ENCODE measurements at regions not wholly inside any gene's neighbourhood (a gene's known extent, or its start where the extent isn't known, plus 50 kb on each side); places are given as distances from the start of the nearest gene placed in this dataset.
A peak's percentile ranks its signal among the peaks of the same experiment; 100 is the strongest.

- DNase-seq = no peak
Measured at GRCh38 chr3:154018100-154018696, 103.0 kb upstream of the ARHGEF26 start.

- DNase-seq = no peak
Measured at GRCh38 chr3:154022606-154023005, 98.6 kb upstream of the ARHGEF26 start.

- DNase-seq = no peak
Measured at GRCh38 chr3:154023148-154023547, 98.0 kb upstream of the ARHGEF26 start.

GRCh38 chr3:154025007-154025406 lies 96.2 kb upstream of the ARHGEF26 start:
- DNase-seq = no peak

GRCh38 chr3:154029926-154030325 lies 91.3 kb upstream of the ARHGEF26 start:
- DNase-seq = peak; percentile 36

GRCh38 chr3:154034797-154035330 lies 86.3 kb upstream of the ARHGEF26 start:
- no peak for DNase-seq

- no peak for DNase-seq
Measured at GRCh38 chr3:154040283-154040682, 80.9 kb upstream of the ARHGEF26 start.

GRCh38 chr3:154044671-154045070 lies 76.5 kb upstream of the ARHGEF26 start:
- no peak for DNase-seq

- no peak for DNase-seq
Measured at GRCh38 chr3:154050216-154050615, 71.0 kb upstream of the ARHGEF26 start.

GRCh38 chr3:154050766-154051165 lies 70.4 kb upstream of the ARHGEF26 start:
- no peak for DNase-seq

- DNase-seq = peak; percentile 35
Measured at GRCh38 chr3:154059833-154060232, 61.4 kb upstream of the ARHGEF26 start.

GRCh38 chr3:154060238-154061000 lies 60.8 kb upstream of the ARHGEF26 start:
- DNase-seq = peak; percentile 12

- DNase-seq = no peak
Measured at GRCh38 chr3:154061001-154061370, 60.2 kb upstream of the ARHGEF26 start.

- DNase-seq = no peak
Measured at GRCh38 chr3:154062513-154062912, 58.7 kb upstream of the ARHGEF26 start.

GRCh38 chr3:154071146-154071545 lies 50.0 kb upstream of the ARHGEF26 start:
- DNase-seq = no peak

Measured in retina (tissue), 1 donor.